ENCODE measurements at regions not wholly inside any gene's neighbourhood (a gene's known extent, or its start where the extent isn't known, plus 50 kb on each side); places are given as distances from the start of the nearest gene placed in this dataset.

GRCh38 chr12:3924761-3925160 is 51.6 kb upstream of the PARP11 start:
- no peak for TF ChIP-seq CTCF (IDR thresholded peaks at IDR 0.05; ENCODE audit: low read depth, low read length, poor library complexity, severe bottlenecking)
- no peak for TF ChIP-seq EZH2phosphoT487 (IDR thresholded peaks at IDR 0.05; ENCODE audit: borderline replicate concordance, low read length)

Data from DOHH2 (cell line).